HG03103 (cell line): ENCODE measurements at regions not wholly inside any gene's neighbourhood (a gene's known extent, or its start where the extent isn't known, plus 50 kb on each side); places are given as distances from the start of the nearest gene placed in this dataset.
"Not testable (repeated sequence)": the region's sequence is repeated elsewhere in the genome, so short reads cannot be mapped to it uniquely, and the experiment has no call there.

Source experiments
- ATAC-seq: cut with Tn5 transposase; IDR thresholded peaks from one replicate; pipeline ENCODE4 v1.9.1; 2021; ENCODE audit warnings: low read depth; ENCODE audit not compliant: unreplicated experiment

DNA sequence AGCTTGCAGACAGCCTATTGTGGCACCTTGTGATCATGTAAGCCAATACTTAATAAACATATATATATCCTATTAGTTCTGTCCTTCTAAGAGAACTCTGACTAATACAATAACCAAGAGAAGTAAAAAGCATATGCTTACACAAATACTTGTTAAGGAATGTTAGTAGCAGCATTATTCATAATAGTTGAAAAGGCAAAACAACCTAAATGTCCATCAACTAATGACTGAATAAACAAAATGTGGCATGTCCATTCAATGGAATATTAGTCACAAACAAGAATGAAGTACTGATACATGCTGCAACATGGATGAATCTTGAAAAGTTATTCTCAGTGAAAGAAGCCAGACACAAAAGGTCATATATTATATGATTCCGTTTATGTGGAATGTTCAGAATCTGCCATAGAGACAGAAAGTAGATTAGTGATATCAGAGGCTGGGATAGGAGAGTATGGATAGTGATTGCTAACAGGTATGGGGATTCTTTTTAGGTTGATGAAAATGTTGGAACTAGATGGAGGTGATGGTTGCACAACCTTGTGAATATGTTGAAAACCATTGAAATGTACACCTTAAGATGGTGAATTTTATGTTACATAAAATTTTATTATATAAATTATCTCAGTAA lies 112.5 kb upstream of the UNC5B start:
- ATAC-seq, result no peak

- no peak for ATAC-seq
These were observed 108.4 kb upstream of the UNC5B start for GRCh38 chr10:71103961-71104360.

DNA sequence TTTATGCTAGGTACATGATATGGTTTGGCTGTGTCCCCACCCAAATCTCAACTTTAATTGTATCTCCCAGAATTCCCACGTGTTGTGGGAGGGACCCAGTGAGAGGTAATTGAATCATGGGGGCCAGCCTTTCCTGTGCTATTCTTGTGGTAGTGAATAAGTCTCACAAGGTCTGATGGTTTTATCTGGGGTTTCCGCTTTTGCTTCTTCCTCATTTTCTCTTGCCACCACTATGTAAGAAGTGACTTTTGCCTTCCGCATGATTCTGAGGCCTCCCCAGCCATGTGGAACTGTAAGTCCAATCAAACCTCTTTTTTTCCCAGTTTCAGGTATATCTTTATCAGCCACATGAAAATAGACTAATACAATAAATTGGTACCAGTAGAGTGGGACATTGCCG lies 106.2 kb upstream of the UNC5B start:
- ATAC-seq, result not testable (repeated sequence)

GRCh38 chr10:71107117-71107516 lies 105.3 kb upstream of the UNC5B start:
- ATAC-seq, result not testable (repeated sequence)

- ATAC-seq, result not testable (repeated sequence)
These were observed 104.3 kb upstream of the UNC5B start for GRCh38 chr10:71108042-71108441.

DNA sequence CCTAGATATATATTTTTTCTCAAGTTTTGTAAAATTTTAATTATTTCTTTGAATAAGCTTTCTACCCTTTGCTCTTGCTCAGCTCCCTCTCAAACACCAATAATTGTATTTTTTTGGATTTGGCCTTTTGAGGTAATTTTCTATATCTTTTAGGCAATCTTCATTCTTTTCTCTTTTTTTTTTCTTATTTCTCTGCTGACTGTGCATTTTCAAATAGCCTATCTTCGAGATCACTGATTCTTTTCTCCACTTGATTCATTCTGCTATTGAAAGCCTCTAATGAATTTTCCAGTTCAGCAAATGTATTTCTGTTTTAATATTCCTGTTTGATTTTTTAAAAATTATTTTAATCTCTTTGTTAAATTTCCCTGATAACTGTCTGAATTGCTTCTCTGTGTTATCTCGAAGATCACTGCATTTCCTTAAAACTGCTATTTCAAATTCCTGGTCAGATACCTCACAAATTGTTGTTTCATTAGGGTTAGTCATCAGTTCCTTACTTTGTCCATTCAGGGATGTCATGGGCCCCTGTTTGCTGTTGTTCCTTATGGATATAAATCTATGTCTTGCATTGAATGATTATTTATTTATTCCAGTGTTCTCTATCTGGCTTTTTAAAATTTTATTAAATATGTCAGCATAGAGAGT lies 100.1 kb upstream of the UNC5B start:
- no peak for ATAC-seq

DNA sequence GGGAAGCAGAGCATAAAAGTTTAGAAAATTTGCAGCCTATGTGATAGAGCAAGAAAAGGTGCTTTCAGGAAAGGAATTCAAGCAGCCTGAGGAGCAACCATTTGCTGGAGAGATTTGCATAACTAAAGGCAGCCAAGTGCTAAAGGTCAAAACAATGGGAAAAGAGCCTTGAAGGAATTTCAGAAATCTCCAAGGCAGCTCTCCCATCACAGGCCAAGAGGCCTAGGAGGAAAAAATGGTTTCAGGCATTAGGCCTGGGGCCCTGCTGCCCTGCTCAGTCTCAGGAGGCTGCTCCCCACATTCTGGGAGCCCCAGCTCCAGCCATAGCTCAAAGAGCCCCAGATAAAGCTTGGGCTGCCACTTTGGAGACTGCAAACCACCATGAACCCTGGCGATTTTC lies 95.9 kb upstream of the UNC5B start:
- ATAC-seq, result no peak

GRCh38 chr10:71117589-71117988 lies 94.8 kb upstream of the UNC5B start:
- not testable (repeated sequence) for ATAC-seq

DNA sequence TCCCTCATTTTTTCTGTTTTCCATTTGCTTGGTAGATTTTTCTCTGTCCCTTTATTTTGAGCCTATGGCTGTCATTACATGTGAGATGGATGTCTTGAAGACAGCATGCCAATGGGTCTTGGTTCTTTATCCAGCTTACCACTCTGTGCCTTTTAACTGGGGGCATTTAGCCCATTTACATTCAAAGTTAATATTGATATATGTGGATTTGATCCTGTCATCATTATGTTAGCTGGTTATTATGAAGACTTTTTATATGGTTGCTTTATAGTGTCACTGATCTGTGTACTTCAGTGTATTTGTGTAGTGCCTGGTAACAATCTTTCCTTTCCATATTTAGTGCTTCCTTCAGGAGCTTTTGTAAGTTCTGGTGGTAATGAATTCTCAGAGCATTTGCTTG lies 89.3 kb upstream of the UNC5B start:
- ATAC-seq, result no peak

DNA sequence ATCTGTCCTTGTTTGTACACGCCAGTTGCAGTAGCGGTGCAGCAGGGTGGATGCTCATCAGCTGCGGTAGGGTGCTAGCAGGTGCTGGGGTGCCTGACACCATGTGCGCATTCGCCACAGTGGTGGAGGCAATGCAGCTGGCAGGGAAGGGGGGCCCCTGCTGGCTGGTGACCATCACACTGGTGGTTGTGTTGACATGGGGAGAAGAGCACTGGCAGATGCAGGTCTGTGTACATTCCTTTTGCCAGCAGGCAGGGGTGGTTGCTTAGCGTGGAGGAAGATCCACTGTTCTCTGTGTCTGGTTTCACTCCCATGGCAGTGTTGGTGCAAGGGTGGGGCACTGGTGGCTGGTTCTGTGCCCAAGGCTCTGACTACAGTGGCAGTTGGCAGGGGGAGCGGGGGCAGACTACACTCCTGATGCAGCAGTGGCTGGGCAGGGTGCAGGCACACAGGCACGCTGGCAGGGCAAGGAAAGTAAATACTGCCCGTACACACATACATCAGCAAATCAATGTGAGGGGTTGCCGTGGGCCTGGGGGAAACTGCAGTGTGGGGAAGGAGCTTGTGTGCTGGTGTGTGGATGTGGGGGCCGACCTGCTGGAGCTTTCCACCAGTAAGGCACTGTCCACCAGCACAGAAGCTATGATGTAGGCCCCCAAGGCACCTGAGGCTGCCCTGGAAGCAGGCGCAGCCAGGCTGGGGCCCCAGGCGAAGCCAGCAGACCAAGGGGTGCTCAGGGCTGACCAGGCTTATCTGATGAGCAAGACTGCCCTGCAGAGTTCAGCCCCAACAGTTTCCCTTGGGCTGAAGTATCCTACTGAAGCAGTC lies 87.2 kb upstream of the UNC5B start:
- ATAC-seq, result no peak

DNA sequence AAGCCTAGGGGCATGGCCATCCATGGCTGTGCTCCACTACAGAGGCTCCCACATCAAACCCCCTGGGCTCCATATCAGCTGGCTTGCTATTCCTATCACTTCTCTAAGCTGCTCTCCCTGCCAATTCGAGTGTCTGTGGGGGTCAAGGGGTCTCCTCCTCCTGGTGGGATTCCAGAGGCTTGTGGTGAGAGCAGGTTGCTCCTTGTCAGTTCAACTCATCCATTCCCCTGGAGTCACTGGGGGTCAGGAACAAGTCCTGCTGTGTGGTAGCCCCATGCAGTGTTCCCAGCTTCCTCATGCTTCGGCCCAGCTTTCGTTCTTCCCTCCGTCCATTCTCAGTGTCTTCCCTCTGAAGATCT lies 86.6 kb upstream of the UNC5B start:
- ATAC-seq, result no peak

DNA sequence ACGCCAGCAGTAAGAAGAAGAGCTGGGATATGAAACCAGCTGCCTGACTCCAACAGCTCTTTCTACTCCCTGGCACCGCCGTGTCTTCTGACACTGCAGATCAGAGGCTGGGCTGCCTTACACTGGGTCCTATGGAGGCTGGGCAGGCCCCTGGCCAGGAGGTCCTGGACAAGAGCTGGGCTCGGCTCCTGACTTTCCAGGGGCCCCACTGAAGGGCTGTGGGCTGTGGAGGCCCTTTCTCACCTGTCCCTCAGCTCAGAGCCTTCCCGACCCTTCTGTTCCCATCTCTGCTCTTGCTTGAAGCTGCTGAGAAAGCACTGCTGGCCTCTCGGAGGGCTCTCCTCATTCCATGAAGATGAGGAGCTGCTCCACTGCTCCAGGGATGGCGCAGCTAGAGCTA lies 85.9 kb upstream of the UNC5B start:
- no peak for ATAC-seq

- no peak for ATAC-seq
These were observed 85.3 kb upstream of the UNC5B start for GRCh38 chr10:71127104-71127503.

DNA sequence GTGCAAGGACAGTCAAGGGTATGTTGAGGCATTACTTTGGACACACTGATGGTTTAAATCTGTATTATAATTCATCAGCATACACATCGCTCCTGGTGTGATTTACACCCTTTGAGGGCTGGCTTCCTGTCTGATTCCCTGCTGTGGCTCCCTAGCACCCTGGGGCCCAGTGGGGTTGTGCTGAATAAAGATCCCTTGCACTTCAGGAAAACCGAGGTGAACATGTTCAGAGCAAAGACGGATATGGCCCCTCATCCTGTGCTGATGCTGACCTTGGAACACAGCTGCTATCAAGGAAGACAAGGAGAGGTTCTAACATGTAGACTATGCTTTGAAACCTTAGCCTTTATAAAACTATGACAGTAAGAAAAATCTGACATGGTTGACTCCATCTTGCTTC lies 84.6 kb upstream of the UNC5B start:
- ATAC-seq, result no peak

- ATAC-seq, result no peak
These were observed 83.9 kb upstream of the UNC5B start for GRCh38 chr10:71128311-71128980.

DNA sequence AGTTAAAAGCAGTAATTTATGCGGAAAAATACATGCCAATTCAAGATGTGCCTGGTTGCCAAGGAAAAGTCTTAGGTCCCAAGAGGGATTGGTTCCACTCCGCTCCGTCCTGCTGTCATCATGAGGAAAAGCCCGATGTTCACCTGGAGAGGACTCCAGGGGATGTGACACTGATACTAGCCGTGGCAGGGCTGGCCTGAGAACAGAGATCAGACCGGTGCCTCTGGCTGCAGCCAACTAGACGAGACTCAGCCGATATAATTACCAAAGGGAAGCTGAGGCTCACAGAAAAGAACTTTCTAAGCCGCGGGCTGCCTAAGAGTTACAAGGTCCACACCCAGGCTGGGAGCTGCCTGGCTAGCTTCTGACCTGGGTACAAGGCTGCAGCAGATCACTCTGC lies 81.3 kb upstream of the UNC5B start:
- no peak for ATAC-seq

DNA sequence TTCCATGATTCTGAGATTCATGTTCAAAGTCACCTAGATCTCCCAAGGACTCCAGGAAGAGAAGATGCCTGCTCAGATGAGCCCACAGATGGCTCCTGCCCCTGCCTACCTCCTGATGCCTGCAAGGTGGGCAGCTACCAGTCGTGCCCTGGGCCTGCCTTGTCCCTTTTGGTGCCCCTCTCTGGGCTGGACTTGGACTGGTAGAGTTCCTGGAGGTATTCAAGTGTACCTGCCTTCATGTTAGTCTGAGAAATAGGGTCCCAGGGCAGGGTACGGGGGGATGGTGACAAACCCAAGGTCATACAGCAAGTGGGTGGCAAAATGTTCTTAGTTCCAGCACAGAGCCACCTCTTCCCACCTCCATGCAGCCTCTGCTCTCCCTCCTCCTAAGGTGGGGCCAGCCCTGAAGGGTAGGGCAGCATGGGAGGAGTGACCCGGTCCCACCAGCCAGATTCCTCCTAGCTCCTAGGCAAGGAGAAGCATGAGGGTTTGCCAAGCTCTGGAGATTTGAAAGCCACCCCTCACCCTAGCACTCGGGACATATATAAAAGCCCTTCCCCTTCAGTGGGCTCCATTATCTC lies 80.8 kb upstream of the UNC5B start:
- ATAC-seq, result no peak

- no peak for ATAC-seq
These were observed 80.0 kb upstream of the UNC5B start for GRCh38 chr10:71132321-71132810.

- ATAC-seq, result no peak
These were observed 78.4 kb upstream of the UNC5B start for GRCh38 chr10:71133710-71134686.
